HK-2 (cell line): ENCODE measurements at regions not wholly inside any gene's neighbourhood (a gene's known extent, or its start where the extent isn't known, plus 50 kb on each side); places are given as distances from the start of the nearest gene placed in this dataset.

Experiments used
- DNase-seq: peaks from one replicate; pipeline ENCODE4 v3.0.0-alpha.2; 2018; ENCODE audit not compliant: unreplicated experiment

- DNase-seq = no peak
These were observed 555.3 kb downstream of the NUF2 start for GRCh38 chr1:163877016-163877415.

DNA sequence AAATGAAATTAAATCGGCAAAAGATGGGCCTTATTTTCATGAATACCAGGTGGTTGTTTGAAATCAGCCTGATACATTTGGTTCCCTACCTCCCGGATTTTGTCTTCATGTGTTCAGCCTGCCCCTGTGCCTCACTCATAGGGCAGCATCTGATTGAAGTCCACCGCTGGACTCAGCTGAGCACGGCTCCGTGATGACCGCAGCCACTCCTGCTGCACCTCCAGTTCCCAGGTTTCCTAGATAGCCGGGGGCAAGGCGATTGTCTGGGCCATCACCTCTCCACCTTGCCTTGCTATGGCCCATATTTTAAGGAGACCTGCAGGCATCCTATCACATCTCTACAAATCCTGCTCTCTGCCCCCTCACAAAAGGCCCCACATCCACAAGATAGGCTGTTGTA, 563.8 kb downstream of the NUF2 start:
- DNase-seq = no peak

GRCh38 chr1:163896001-163896400, 574.2 kb downstream of the NUF2 start:
- no peak for DNase-seq

DNA sequence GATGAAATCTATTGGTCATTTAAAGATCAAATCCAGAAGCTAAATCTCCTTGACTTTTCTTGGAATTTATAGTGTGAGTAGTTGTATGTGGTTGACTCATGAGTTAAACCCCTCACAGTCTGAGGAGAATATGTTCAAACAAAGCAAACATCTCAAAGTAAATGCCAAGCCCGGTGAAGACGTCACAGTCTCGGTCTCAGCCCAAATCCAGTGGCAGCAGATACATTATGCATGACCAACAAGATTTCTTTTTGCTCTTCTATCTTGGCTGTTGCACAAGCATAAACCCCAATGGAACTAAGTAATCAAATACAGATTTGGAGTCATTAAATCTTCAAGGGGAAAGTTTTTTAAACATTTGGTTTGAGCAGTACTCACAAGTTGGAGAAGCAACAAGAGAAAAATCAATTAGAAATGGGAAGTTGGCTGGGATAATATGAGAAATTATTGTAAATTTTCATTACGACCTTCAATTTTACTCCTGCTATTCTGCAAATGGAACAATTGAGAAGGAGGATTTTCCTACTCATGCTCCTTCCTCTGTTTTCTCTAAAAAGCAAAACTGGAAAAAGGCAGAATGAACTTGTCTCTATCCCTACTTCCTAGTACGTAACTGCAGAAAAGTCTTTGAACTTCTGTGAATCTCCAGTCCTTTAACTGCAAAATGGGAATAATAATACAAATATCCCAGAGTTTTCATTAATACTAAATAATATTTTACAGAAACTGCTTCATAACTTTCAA, 575.8 kb downstream of the NUF2 start:
- no peak for DNase-seq

DNA sequence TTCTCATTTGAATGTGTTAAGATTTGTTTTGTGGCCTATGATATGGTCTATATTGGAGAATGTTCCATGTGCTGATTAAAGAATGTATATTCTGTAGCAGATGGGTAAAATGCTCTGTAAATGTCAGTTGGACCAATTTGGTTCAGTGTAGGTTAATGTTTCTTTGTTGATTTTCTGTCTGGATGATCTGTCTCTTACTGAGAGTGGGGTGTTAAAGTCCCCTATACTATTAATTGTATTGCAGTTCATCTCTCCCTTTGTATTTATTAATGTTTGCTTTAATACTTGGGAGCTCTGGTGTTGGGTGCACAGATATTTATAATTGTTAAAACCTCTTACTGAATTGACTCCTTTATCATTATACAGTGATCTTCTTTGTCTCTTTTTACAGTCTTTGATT, 584.5 kb downstream of the NUF2 start:
- no peak for DNase-seq

DNA sequence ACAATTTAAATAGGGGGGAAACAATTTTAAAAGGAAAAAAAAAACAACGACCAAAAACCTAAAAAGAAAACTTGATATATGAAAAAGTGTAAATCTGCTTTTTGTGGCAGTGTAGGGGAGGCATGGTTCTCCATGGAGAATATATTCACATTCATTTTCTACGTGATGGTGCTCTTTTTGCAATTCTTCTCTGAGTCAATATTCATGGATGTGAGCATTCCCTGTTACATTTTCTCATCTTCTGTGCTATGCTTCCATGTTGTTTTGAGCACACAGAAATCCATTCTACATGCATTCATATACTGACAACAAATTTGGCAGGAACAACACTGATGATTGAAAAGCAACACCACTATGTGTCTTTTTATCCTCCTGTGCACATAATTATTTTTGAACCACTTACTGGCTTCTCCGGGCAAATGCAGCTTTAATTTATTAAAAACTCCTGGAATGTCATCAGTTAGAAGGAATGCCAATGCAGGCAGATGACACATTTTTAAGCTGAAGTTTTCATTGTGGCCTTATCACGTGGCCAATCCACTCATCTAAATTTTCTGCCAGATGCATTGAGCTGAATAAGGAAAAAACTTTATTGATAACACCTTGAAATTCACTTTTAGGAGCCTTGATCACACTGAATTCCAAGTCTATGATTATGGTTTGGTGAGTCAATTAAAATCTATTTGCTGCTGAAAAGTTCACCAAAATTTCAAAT, 590.6 kb downstream of the NUF2 start:
- DNase-seq = no peak

- DNase-seq = no peak
These were observed 593.1 kb downstream of the NUF2 start for GRCh38 chr1:163914785-163915413.

GRCh38 chr1:163922743-163923201, 601.0 kb downstream of the NUF2 start:
- no peak for DNase-seq

- no peak for DNase-seq
These were observed 602.3 kb downstream of the NUF2 start for GRCh38 chr1:163924041-163924440.

GRCh38 chr1:163927493-163927892, 605.7 kb downstream of the NUF2 start:
- DNase-seq = no peak

GRCh38 chr1:163928069-163928468, 606.3 kb downstream of the NUF2 start:
- no peak for DNase-seq

DNA sequence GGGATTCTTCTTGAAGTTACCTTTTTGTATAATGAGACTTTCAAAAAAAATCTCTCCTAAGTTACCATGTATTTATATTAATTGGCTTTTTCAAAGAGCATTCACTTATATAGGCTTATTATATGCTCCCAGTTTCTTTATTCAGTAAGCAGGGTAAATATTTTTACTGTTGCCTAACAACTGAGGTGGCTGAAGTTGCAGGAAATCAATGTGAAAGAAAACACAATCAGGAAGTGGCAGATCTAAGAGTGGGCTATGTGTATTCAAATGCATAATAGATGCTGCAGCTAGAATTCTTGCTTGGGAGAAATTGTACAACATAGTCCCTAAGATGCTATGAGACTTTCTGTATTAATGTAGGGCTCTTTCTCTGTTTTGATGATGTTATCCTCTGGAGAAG, 606.9 kb downstream of the NUF2 start:
- DNase-seq = no peak

GRCh38 chr1:163932901-163933300, 611.1 kb downstream of the NUF2 start:
- DNase-seq = no peak

DNA sequence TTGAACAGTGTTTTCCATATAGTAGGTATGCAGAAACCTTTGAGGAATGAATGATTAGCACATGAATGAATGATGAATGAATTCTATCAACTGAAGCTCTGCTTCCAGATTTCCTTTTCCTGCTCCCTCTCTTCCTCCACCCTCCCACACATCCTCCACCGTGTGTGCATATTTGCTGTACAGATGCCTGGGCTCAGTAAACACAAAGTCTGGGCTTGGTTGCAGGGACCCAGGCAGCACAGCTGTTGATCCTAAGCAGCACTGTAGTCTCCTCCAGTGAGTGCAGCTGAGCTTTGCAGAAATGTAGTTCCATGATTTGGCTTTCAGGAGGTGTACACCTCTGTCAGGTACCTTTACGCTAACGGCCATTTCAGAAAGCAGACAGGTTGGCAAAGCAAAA, 611.7 kb downstream of the NUF2 start:
- DNase-seq = no peak

DNA sequence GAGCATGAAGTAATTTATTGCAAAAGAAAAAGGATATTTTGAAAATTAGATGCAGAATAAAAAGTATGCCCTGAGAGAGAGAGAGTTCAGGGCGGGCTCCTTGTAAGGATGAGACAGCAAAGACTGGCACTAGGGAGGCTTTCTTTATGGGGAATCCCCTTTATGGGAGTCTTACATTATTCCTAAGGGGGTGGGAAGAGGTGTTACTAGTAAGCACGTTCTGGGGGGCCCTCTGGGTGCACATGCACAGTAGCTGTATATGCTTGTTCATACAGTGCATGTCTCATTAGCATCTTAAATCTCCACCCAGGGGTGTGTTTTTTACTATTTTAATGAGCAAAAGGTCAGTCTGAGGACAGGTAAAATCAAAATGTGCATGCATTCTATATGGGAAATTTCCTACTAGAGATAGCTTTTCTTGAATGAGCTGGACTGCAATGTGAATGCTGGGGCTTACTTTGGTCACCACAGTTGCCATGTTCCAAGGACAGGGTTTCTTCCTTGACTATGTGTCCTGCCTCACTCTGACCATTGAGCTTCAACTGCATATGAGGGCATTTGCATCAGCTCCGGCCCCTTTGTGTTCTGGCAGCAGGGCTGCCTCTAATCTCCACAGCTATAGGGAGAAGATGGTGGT, 614.1 kb downstream of the NUF2 start:
- no peak for DNase-seq

DNA sequence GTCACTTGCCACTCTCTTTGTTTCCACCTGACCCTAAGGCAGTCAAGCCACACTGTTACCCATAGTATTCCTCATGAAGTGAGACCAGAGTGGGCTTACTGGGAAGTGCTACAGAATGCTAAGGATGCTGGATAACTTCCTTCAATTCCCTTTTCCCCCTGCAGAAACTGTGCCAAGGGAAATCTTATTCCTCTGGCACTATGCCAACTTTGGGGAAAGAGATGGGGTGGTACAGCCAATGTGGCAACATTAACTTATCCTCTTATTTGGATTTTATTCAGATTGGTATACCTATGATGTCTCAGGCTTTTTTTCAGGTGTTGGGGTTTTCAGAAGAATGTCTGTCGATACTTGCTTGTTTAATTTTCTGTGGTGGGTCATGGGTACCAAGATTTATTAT, 599.4 kb upstream of the PBX1 start:
- DNase-seq = no peak

- no peak for DNase-seq
These were observed 588.8 kb upstream of the PBX1 start for GRCh38 chr1:163970151-163970550.

DNA sequence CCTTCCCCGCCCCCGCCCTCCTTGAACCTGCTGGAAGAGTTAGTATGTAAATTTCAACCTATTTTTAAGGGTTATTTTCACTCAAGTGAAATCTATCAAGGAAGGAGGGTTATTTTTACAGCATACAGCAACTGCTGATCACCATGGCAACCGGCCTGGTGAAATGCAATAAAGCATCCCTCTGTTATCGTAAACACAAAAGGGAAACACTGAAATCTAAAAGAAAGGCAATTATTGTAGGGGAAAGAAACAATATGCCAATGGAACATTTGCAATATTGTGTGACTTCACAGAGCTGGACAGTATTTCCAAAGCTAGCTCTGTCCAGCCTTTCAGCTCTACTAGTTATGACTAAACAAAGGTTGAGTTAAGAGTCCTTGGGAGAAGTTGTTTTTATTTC, 588.3 kb upstream of the PBX1 start:
- DNase-seq = no peak

DNA sequence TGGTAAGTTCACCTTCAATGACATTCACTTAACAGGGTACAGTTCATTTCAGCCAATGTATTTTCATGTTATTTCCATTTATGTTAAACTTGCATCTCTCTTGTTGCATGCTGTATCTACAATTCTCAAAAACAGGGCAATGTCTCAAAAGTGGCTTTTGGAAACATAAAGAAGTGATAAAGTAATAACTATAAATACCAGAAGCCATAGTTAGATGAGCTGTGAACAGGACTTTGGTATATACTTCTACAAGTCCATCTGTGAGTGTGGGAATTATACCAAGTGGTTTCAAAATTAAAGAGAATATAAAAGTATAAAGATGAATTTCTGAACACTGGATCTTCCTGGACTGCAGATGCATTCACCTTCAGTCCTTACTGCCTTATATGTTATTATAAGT, 585.4 kb upstream of the PBX1 start:
- no peak for DNase-seq

GRCh38 chr1:163974120-163974519, 584.9 kb upstream of the PBX1 start:
- no peak for DNase-seq

GRCh38 chr1:163980394-163980793, 578.6 kb upstream of the PBX1 start:
- DNase-seq = no peak

GRCh38 chr1:163981500-163982030, 577.4 kb upstream of the PBX1 start:
- DNase-seq = no peak
